ENCODE measurements at regions not wholly inside any gene's neighbourhood (a gene's known extent, or its start where the extent isn't known, plus 50 kb on each side); places are given as distances from the start of the nearest gene placed in this dataset.

GRCh38 chr2:128624956-128625355 lies 306.3 kb upstream of the HS6ST1 start:
- no peak for ATAC-seq
- no peaks in the 10 kb centered on the region for H3K9me3 ChIP-seq
- H3K4me1 ChIP-seq, result no peaks in the 10 kb centered on the region
- no peak overlapping the region for H3K27ac ChIP-seq
- no peaks in the 10 kb centered on the region for H3K27me3 ChIP-seq
- TF ChIP-seq POLR2AphosphoS5 (IDR thresholded peaks at IDR 0.05) (no peak), POLR2A (IDR thresholded peaks at IDR 0.05) (no peak), EP300 (IDR thresholded peaks at IDR 0.05) (no peak)
- TF ChIP-seq, protein P1, sequence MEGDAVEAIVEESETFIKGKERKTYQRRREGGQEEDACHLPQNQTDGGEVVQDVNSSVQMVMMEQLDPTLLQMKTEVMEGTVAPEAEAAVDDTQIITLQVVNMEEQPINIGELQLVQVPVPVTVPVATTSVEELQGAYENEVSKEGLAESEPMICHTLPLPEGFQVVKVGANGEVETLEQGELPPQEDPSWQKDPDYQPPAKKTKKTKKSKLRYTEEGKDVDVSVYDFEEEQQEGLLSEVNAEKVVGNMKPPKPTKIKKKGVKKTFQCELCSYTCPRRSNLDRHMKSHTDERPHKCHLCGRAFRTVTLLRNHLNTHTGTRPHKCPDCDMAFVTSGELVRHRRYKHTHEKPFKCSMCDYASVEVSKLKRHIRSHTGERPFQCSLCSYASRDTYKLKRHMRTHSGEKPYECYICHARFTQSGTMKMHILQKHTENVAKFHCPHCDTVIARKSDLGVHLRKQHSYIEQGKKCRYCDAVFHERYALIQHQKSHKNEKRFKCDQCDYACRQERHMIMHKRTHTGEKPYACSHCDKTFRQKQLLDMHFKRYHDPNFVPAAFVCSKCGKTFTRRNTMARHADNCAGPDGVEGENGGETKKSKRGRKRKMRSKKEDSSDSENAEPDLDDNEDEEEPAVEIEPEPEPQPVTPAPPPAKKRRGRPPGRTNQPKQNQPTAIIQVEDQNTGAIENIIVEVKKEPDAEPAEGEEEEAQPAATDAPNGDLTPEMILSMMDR (IDR thresholded peaks at IDR 0.05), result no peak
- H3K4me3 ChIP-seq, result no peak overlapping the region
- WGBS, 2 donors (ENCODE audit: low coverage in 1 of 2), result no CpG with 5 or more reads among the region's 6 CpGs
- no peaks in the 10 kb centered on the region for H3K36me3 ChIP-seq

- no peak for TF ChIP-seq POLR2AphosphoS5 (IDR thresholded peaks at IDR 0.05)
- TF ChIP-seq, protein P1 (IDR thresholded peaks at IDR 0.05), result no peak
- TF ChIP-seq EP300 (IDR thresholded peaks at IDR 0.05), result no peak
- H3K4me3 ChIP-seq, result no peak overlapping the region
- H3K36me3 ChIP-seq, result no peaks in the 10 kb centered on the region
- H3K27me3 ChIP-seq, result no peaks in the 10 kb centered on the region
- no peak for ATAC-seq
- no peak overlapping the region for H3K27ac ChIP-seq
- 100% methylated on average over 1 of the region's 8 CpGs; no CpG with 5 or more reads in 1 of the 2 donors for WGBS, 2 donors (ENCODE audit: low coverage in 1 of 2)
- no peaks in the 10 kb centered on the region for H3K4me1 ChIP-seq
- no peaks in the 10 kb centered on the region for H3K9me3 ChIP-seq
Observed at GRCh38 chr2:128625421-128625820, 306.8 kb upstream of the HS6ST1 start.

DNA sequence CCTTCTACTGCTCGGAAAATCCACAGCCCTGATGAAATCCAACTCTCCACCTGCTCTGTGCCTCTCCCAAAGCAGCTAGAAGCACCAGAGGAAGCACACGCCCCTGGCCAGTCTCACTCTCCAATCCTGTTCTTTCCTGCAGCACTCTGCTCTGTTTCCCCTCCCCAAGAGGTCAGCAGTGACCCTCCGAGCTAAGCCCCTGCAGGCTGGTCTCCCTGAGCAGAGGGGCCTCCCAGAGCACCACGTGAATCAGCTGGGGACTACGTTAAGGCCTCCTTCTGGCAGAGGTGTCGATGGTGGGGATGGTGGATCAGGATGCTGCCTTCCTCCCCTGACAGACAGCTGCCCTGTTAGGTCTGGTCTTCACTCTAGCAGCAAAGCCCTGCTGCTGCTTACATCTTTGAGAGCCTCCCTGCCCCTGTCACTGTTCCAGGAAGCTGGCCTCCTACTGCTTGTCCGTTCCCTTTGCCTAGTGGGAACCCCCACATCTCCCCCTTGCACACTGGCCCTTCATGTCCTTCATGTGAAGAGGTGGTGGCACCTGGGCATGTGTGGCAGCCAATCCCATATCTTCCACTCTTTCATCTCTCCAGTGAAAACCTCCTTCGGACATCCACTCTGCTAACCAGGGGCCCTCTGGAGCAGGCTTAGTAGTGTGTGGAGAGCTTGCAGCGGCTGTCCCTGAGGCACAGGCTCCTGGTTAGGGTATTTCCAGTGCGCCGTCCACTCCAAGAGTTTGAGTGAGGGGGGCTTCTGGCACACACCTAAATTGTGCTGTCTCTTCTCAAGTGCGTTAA lies 307.5 kb upstream of the HS6ST1 start:
- Histone ChIP-seq H3K4me3 (no peak overlapping the region), H3K9me3 (no peaks in the 10 kb centered on the region), H3K27me3 (no peaks in the 10 kb centered on the region), H3K4me1 (no peaks in the 10 kb centered on the region), H3K36me3 (no peaks in the 10 kb centered on the region), H3K27ac (no peak overlapping the region)
- no peak for ATAC-seq
- 60 to 70% methylated on average over 2 of the region's 12 CpGs for WGBS, 2 donors (ENCODE audit: low coverage in 1 of 2)
- TF ChIP-seq POLR2A (IDR thresholded peaks at IDR 0.05) (no peak), EP300 (IDR thresholded peaks at IDR 0.05) (no peak), POLR2AphosphoS5 (IDR thresholded peaks at IDR 0.05) (no peak)
- TF ChIP-seq, protein P1 (IDR thresholded peaks at IDR 0.05), result no peak

DNA sequence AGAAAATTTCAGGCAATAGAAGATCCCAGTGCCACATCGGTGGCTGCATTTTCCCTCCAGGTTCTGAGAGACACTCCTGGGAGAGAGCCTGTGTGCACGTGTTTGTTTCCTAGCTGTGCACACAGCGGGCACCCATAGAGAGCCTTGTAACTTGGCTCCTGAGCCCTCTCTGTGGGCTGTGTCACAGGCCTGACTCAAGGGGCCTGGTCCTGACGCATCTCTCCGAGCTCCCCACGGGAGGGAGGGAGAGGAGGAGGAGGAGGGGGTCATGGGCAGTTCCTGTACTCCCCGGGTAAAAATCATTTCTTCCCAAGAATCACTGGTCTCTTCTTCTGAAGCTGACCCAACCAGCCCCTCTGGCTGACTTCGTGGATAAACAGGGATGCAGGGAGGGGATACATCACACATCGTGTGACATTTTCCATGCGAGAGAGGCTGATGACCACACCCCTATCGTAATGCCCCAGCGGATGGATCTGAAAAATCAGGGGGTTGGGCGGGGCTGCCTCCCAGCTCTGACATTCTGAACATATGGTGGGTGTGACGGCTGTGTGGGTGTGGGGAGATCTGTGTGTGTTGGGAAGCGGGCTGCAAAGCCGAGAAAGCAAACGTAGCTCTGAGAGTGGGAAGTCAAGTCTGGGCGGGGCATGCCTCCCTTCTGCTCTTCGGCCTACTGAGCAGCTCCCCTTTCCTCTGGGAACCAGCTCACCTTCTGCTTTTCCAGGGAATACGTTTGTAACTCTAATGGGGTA lies 308.3 kb upstream of the HS6ST1 start:
- H3K4me1 ChIP-seq, result no peaks in the 10 kb centered on the region
- TF ChIP-seq POLR2A (IDR thresholded peaks at IDR 0.05), result no peak
- H3K9me3 ChIP-seq, result no peaks in the 10 kb centered on the region
- no peaks in the 10 kb centered on the region for H3K27me3 ChIP-seq
- WGBS, 2 donors (ENCODE audit: low coverage in 1 of 2), result 69 to 79% methylated on average over 10 to 11 of the region's 20 CpGs
- no peak overlapping the region for H3K27ac ChIP-seq
- no peaks in the 10 kb centered on the region for H3K36me3 ChIP-seq
- ATAC-seq, result no peak
- no peak overlapping the region for H3K4me3 ChIP-seq

- no peaks in the 10 kb centered on the region for H3K4me1 ChIP-seq
- H3K27ac ChIP-seq, result no peak overlapping the region
- no peak overlapping the region for H3K4me3 ChIP-seq
- no peaks in the 10 kb centered on the region for H3K36me3 ChIP-seq
- H3K27me3 ChIP-seq, result no peaks in the 10 kb centered on the region
- WGBS, 2 donors (ENCODE audit: low coverage in 1 of 2), result 92% methylated on average over 2 to 4 of the region's 7 CpGs
- TF ChIP-seq POLR2A (IDR thresholded peaks at IDR 0.05) (no peak), EP300 (IDR thresholded peaks at IDR 0.05) (no peak), POLR2AphosphoS5 (IDR thresholded peaks at IDR 0.05) (no peak)
- TF ChIP-seq, protein P1 (IDR thresholded peaks at IDR 0.05), result no peak
- ATAC-seq, result no peak
- no peaks in the 10 kb centered on the region for H3K9me3 ChIP-seq
Observed at GRCh38 chr2:128628206-128628605, 309.5 kb upstream of the HS6ST1 start.

All from gastroesophageal sphincter (tissue), 4 donors.